ENCODE measurements at regions not wholly inside any gene's neighbourhood (a gene's known extent, or its start where the extent isn't known, plus 50 kb on each side); places are given as distances from the start of the nearest gene placed in this dataset.

- Mint-ChIP-seq H3K4me3 (no peak overlapping the region), H3K27me3 (ENCODE audit: low read depth) (no peaks in the 10 kb centered on the region), H3K27ac (ENCODE audit: unreplicated experiment) (no peak overlapping the region), H3K4me1 (no peaks in the 10 kb centered on the region), H3K36me3 (ENCODE audit: low read depth) (no peaks in the 10 kb centered on the region), H3K9me3 (peaks cover 3% of the 10 kb centered on the region)
- no peak for DNase-seq (ENCODE audit: low read depth, low spot score)
- TF ChIP-seq CTCF (conservative IDR thresholded peaks at IDR 0.05), result no peak
These were observed 926.3 kb downstream of the FSTL5 start for GRCh38 chr4:161237495-161237894.

GRCh38 chr4:161225327-161225726, 938.5 kb downstream of the FSTL5 start:
- peaks cover 7% of the 10 kb centered on the region for H3K36me3 Mint-ChIP-seq (ENCODE audit: low read depth)

GRCh38 chr4:161222889-161223288, 940.9 kb downstream of the FSTL5 start:
- Mint-ChIP-seq H3K9me3 (peaks cover 8% of the 10 kb centered on the region), H3K4me1 (no peaks in the 10 kb centered on the region)

More at GRCh38 chr4:161225327-161225726, 938.5 kb downstream of the FSTL5 start:
- no peak overlapping the region for H3K27ac Mint-ChIP-seq (ENCODE audit: unreplicated experiment)
- no peak overlapping the region for H3K4me3 Mint-ChIP-seq
- no peak for DNase-seq (ENCODE audit: low read depth, low spot score)
- H3K4me1 Mint-ChIP-seq, result no peaks in the 10 kb centered on the region
- H3K9me3 Mint-ChIP-seq, result peaks cover 15% of the 10 kb centered on the region
- no peaks in the 10 kb centered on the region for H3K27me3 Mint-ChIP-seq (ENCODE audit: low read depth)
- TF ChIP-seq CTCF (conservative IDR thresholded peaks at IDR 0.05), result no peak

GRCh38 chr4:161208564-161208963, 955.2 kb downstream of the FSTL5 start:
- Mint-ChIP-seq H3K4me3 (no peak overlapping the region), H3K27me3 (ENCODE audit: low read depth) (no peaks in the 10 kb centered on the region), H3K9me3 (peaks cover 2% of the 10 kb centered on the region), H3K36me3 (ENCODE audit: low read depth) (no peaks in the 10 kb centered on the region), H3K4me1 (no peaks in the 10 kb centered on the region), H3K27ac (ENCODE audit: unreplicated experiment) (no peak overlapping the region)
- no peak for DNase-seq (ENCODE audit: low read depth, low spot score)
- TF ChIP-seq CTCF (conservative IDR thresholded peaks at IDR 0.05), result no peak

More at GRCh38 chr4:161222889-161223288, 940.9 kb downstream of the FSTL5 start:
- no peak for DNase-seq (ENCODE audit: low read depth, low spot score)
- peaks cover 6% of the 10 kb centered on the region for H3K36me3 Mint-ChIP-seq (ENCODE audit: low read depth)
- no peak overlapping the region for H3K4me3 Mint-ChIP-seq
- no peaks in the 10 kb centered on the region for H3K27me3 Mint-ChIP-seq (ENCODE audit: low read depth)
- no peak overlapping the region for H3K27ac Mint-ChIP-seq (ENCODE audit: unreplicated experiment)
- no peak for TF ChIP-seq CTCF (conservative IDR thresholded peaks at IDR 0.05)

GRCh38 chr4:161206528-161207080, 957.2 kb downstream of the FSTL5 start:
- Mint-ChIP-seq H3K27ac (ENCODE audit: unreplicated experiment) (no peak overlapping the region), H3K36me3 (ENCODE audit: low read depth) (no peaks in the 10 kb centered on the region), H3K4me3 (no peak overlapping the region), H3K9me3 (no peaks in the 10 kb centered on the region), H3K4me1 (no peaks in the 10 kb centered on the region), H3K27me3 (ENCODE audit: low read depth) (no peaks in the 10 kb centered on the region)
- no peak for DNase-seq (ENCODE audit: low read depth, low spot score)
- TF ChIP-seq CTCF (conservative IDR thresholded peaks at IDR 0.05), result no peak
